GM23338 (cell line): ENCODE measurements at regions not wholly inside any gene's neighbourhood (a gene's known extent, or its start where the extent isn't known, plus 50 kb on each side); places are given as distances from the start of the nearest gene placed in this dataset.

Experiments
- CTCF ChIP-seq, 2 experiments: fragments of 200-600 bp in 1 of 2; sonication (generic) in 1 of 2; conservative IDR thresholded peaks; 2 replicates each; pipeline versions ENCODE4 v1.5.1 to v1.6.1; 2016 to 2017; ENCODE audit warnings: antibody characterized with exemption in 2 of 2, low read depth in 2 of 2, mild to moderate bottlenecking in 2 of 2, moderate library complexity in 1 of 2
- EZH2 ChIP-seq: fragments of 200-600 bp; sonication (generic); IDR thresholded peaks from one replicate; pipeline ENCODE4 v1.8.0; 2017; ENCODE audit warnings: antibody characterized with exemption, mild to moderate bottlenecking, low read depth; ENCODE audit not compliant: unreplicated experiment
- EZH2phosphoT487 ChIP-seq: fragments of 200-600 bp; sonication (generic); IDR thresholded peaks from one replicate; pipeline ENCODE4 v1.8.1; 2018; ENCODE audit warnings: antibody characterized with exemption; ENCODE audit not compliant: unreplicated experiment
- POLR2AphosphoS5 ChIP-seq: IDR thresholded peaks from 2 replicates; pipeline ENCODE4 v1.6.1; 2016; ENCODE audit warnings: antibody characterized with exemption, low read depth

GRCh38 chr18:22523481-22523880 lies 105.8 kb upstream of the CTAGE1 start:
- no peak for TF ChIP-seq CTCF (conservative IDR thresholded peaks at IDR 0.05; ENCODE audit: low read depth in 2 of 2)
- no peak for TF ChIP-seq EZH2phosphoT487
- no peak for TF ChIP-seq POLR2AphosphoS5
- no peak for TF ChIP-seq EZH2
